Subcutaneous abdominal adipose tissue (tissue), 5 donors: ENCODE measurements at regions not wholly inside any gene's neighbourhood (a gene's known extent, or its start where the extent isn't known, plus 50 kb on each side); places are given as distances from the start of the nearest gene placed in this dataset.

Source experiments
- H3K27ac ChIP-seq: one replicate; pipeline ENCODE4 v1.7.0; 2013; ENCODE audit warnings: low read depth, mild to moderate bottlenecking, inconsistent platforms, low read length, moderate library complexity
- H3K27me3 ChIP-seq, 5 donors: one replicate each; pipeline ENCODE4 v1.7.0; 2013; ENCODE audit warnings: low read length in 5 of 5, inconsistent platforms in 1 of 5; ENCODE audit not compliant: control insufficient read depth in 5 of 5, insufficient read depth in 4 of 5
- H3K36me3 ChIP-seq, 5 donors: one replicate each; pipeline ENCODE4 v1.7.0; 2013; ENCODE audit warnings: low read length in 5 of 5; ENCODE audit not compliant: control insufficient read depth in 5 of 5, insufficient read depth in 5 of 5
- H3K4me1 ChIP-seq, 5 donors: one replicate each; pipeline ENCODE4 v1.7.0; 2013; ENCODE audit warnings: low read length in 5 of 5, mild to moderate bottlenecking in 3 of 5, moderate library complexity in 1 of 5; ENCODE audit not compliant: control insufficient read depth in 5 of 5, insufficient read depth in 5 of 5
- H3K4me3 ChIP-seq, 5 donors: one replicate each; pipeline ENCODE4 v1.7.0; 2013; ENCODE audit warnings: low read length in 5 of 5, low read depth in 1 of 5
- H3K9ac ChIP-seq, 5 donors: one replicate each; pipeline ENCODE4 v1.7.0; 2013; ENCODE audit warnings: low read length in 5 of 5, mild to moderate bottlenecking in 4 of 5, moderate library complexity in 3 of 5
- H3K9me3 ChIP-seq, 5 donors: one replicate each; pipeline ENCODE4 v1.7.0; 2013; ENCODE audit warnings: low read length in 5 of 5; ENCODE audit not compliant: control insufficient read depth in 5 of 5
- donor health status: healthy.
- donor health status: healthy.
- donor health status: healthy.
- donor health status: healthy.
- donor health status: healthy.

- peaks cover 0 to 7% (median 0%) of the 10 kb centered on the region in 5 donors for H3K4me1 ChIP-seq
Measured at GRCh38 chr4:159495515-159496236, 392.8 kb downstream of the RAPGEF2 start.

GRCh38 chr4:159496248-159496647 is 393.4 kb downstream of the RAPGEF2 start:
- H3K9me3 ChIP-seq = peaks cover 0 to 11% (median 6%) of the 10 kb centered on the region in 5 donors
- H3K27me3 ChIP-seq = no peaks in the 10 kb centered on the region
- no peak overlapping the region for H3K9ac ChIP-seq
- H3K4me3 ChIP-seq = no peak overlapping the region
- H3K27ac ChIP-seq = no peak overlapping the region
- peaks cover 0 to 7% (median 0%) of the 10 kb centered on the region in 5 donors for H3K4me1 ChIP-seq
- no peaks in the 10 kb centered on the region for H3K36me3 ChIP-seq

More at GRCh38 chr4:159495515-159496236, 392.8 kb downstream of the RAPGEF2 start:
- H3K27me3 ChIP-seq = no peaks in the 10 kb centered on the region
- no peak overlapping the region for H3K27ac ChIP-seq
- H3K36me3 ChIP-seq = no peaks in the 10 kb centered on the region
- H3K9ac ChIP-seq = no peak overlapping the region
- H3K9me3 ChIP-seq = peaks cover 0 to 11% (median 6%) of the 10 kb centered on the region in 5 donors
- H3K4me3 ChIP-seq = no peak overlapping the region

GRCh38 chr4:159497936-159498335 is 395.1 kb downstream of the RAPGEF2 start:
- Histone ChIP-seq H3K9me3 (peaks cover 0 to under 1% (median 0%) of the 10 kb centered on the region in 5 donors), H3K27me3 (peaks cover 0 to under 1% (median 0%) of the 10 kb centered on the region in 5 donors), H3K9ac (no peak overlapping the region), H3K4me1 (peaks cover 0 to 7% (median 0%) of the 10 kb centered on the region in 5 donors), H3K36me3 (no peaks in the 10 kb centered on the region), H3K27ac (no peak overlapping the region), H3K4me3 (no peak overlapping the region)

GRCh38 chr4:159498446-159499115 is 395.7 kb downstream of the RAPGEF2 start:
- Histone ChIP-seq H3K9me3 (no peaks in the 10 kb centered on the region), H3K27me3 (peaks cover 0 to 7% (median 0%) of the 10 kb centered on the region in 5 donors), H3K4me1 (peaks cover 0 to 7% (median 0%) of the 10 kb centered on the region in 5 donors), H3K27ac (no peak overlapping the region), H3K4me3 (no peak overlapping the region), H3K9ac (no peak overlapping the region), H3K36me3 (no peaks in the 10 kb centered on the region)

- no peaks in the 10 kb centered on the region for H3K9me3 ChIP-seq
- H3K4me1 ChIP-seq = peaks cover 0 to 10% (median 0%) of the 10 kb centered on the region in 5 donors
- no peak overlapping the region for H3K27ac ChIP-seq
- no peak overlapping the region for H3K4me3 ChIP-seq
- peaks cover 0 to 9% (median 2%) of the 10 kb centered on the region in 5 donors for H3K27me3 ChIP-seq
- no peak overlapping the region for H3K9ac ChIP-seq
- H3K36me3 ChIP-seq = no peaks in the 10 kb centered on the region
Measured at GRCh38 chr4:159500861-159501260, 398.0 kb downstream of the RAPGEF2 start.

GRCh38 chr4:159503236-159504008 is 400.5 kb downstream of the RAPGEF2 start:
- no peaks in the 10 kb centered on the region for H3K9me3 ChIP-seq
- H3K4me1 ChIP-seq = peaks cover 0 to 2% (median 0%) of the 10 kb centered on the region in 5 donors
- no peaks in the 10 kb centered on the region for H3K36me3 ChIP-seq
- peaks cover 0 to 9% (median 3%) of the 10 kb centered on the region in 5 donors for H3K27me3 ChIP-seq
- H3K9ac ChIP-seq = no peak overlapping the region
- no peak overlapping the region for H3K4me3 ChIP-seq
- H3K27ac ChIP-seq = no peak overlapping the region

GRCh38 chr4:159504684-159505083 is 401.8 kb downstream of the RAPGEF2 start:
- H3K9me3 ChIP-seq = no peaks in the 10 kb centered on the region
- H3K27me3 ChIP-seq = peaks cover 0 to 9% (median 3%) of the 10 kb centered on the region in 5 donors
- H3K36me3 ChIP-seq = no peaks in the 10 kb centered on the region
- H3K4me1 ChIP-seq = peaks cover 0 to 2% (median 0%) of the 10 kb centered on the region in 5 donors
- H3K4me3 ChIP-seq = no peak overlapping the region
- H3K9ac ChIP-seq = no peak overlapping the region
- H3K27ac ChIP-seq = no peak overlapping the region

- H3K4me3 ChIP-seq = no peak overlapping the region
Measured at GRCh38 chr4:159505266-159505975, 402.5 kb downstream of the RAPGEF2 start.

GRCh38 chr4:159506801-159507517 is 404.1 kb downstream of the RAPGEF2 start:
- H3K4me1 ChIP-seq = peaks cover 0 to 2% (median 0%) of the 10 kb centered on the region in 5 donors
- H3K4me3 ChIP-seq = no peak overlapping the region
- H3K9me3 ChIP-seq = no peaks in the 10 kb centered on the region
- H3K27ac ChIP-seq = no peak overlapping the region
- H3K9ac ChIP-seq = no peak overlapping the region
- H3K27me3 ChIP-seq = peaks cover 0 to 9% (median 3%) of the 10 kb centered on the region in 5 donors
- H3K36me3 ChIP-seq = no peaks in the 10 kb centered on the region

More at GRCh38 chr4:159505266-159505975, 402.5 kb downstream of the RAPGEF2 start:
- Histone ChIP-seq H3K4me1 (peaks cover 0 to 2% (median 0%) of the 10 kb centered on the region in 5 donors), H3K9ac (no peak overlapping the region), H3K27ac (no peak overlapping the region), H3K27me3 (peaks cover 0 to 9% (median 3%) of the 10 kb centered on the region in 5 donors), H3K36me3 (no peaks in the 10 kb centered on the region), H3K9me3 (no peaks in the 10 kb centered on the region)
